WTC11 (cell line): ENCODE measurements at regions not wholly inside any gene's neighbourhood (a gene's known extent, or its start where the extent isn't known, plus 50 kb on each side); places are given as distances from the start of the nearest gene placed in this dataset.

Source experiments
- ATAC-seq: fragments of 200-7000 bp; cut with Tn5 transposase; 2 replicates; pipeline ENCODE4 v1.10.0; 2021; ENCODE audit warnings: mild to moderate bottlenecking, moderate library complexity
- CTCF ChIA-PET: fragments of 300-600 bp; sonication (Branson Sonifier 250); formaldehyde crosslinking; loops from one replicate; lab custom pipeline; 2021; ENCODE audit warnings: antibody characterized with exemption; lab: Charles Lee
- POLR2A ChIA-PET: fragments of 350-600 bp; sonication (Branson Sonifier 250); formaldehyde crosslinking; loops from one replicate; lab custom pipeline; 2021; ENCODE audit warnings: antibody characterized with exemption; lab: Charles Lee
- DNase-seq: peaks from one replicate; pipeline ENCODE4 v3.0.0; 2021; ENCODE audit warnings: low spot score
- H3K27ac Mint-ChIP-seq: 2 replicates; pipeline ENCODE4 v1.8.0; 2021; ENCODE audit warnings: mixed read lengths
- H3K27me3 Mint-ChIP-seq: 2 replicates; pipeline ENCODE4 v1.8.0; 2021; ENCODE audit warnings: low read depth, mild to moderate bottlenecking, moderate library complexity, mixed read lengths
- H3K36me3 Mint-ChIP-seq: 2 replicates; pipeline ENCODE4 v1.8.0; 2021; ENCODE audit warnings: mixed read lengths
- H3K4me1 Mint-ChIP-seq: 2 replicates; pipeline ENCODE4 v1.8.0; 2022; ENCODE audit warnings: mixed read lengths
- H3K4me3 Mint-ChIP-seq: 2 replicates; pipeline ENCODE4 v1.8.0; 2021; ENCODE audit warnings: mild to moderate bottlenecking, moderate library complexity, mixed read lengths
- H3K9me3 Mint-ChIP-seq: 2 replicates; pipeline ENCODE4 v1.8.0; 2021; ENCODE audit warnings: mixed read lengths
- ATF2 ChIP-seq: sonication (generic); formaldehyde crosslinking; IDR thresholded peaks from 2 replicates; pipeline ENCODE4 v1.8.1; 2022; ENCODE audit warnings: low read depth, missing genetic modification reagents, borderline replicate concordance
- CDX4 ChIP-seq: fragments of 250-450 bp; sonication (Bioruptor Pico); IDR thresholded peaks from 2 replicates; pipeline ENCODE4 v1.9.0; 2021; ENCODE audit warnings: moderate library complexity, mild to moderate bottlenecking, inconsistent platforms, borderline replicate concordance
- CTCF ChIP-seq: fragments of 200-600 bp; IDR thresholded peaks from 2 replicates; pipeline ENCODE4 v1.8.0; 2022; ENCODE audit warnings: antibody characterized with exemption
- E2F1 ChIP-seq: sonication (generic); formaldehyde crosslinking; IDR thresholded peaks from 2 replicates; pipeline ENCODE4 v1.8.0; 2022; ENCODE audit warnings: mild to moderate bottlenecking, missing genetic modification reagents
- ETV6 ChIP-seq: sonication (generic); formaldehyde crosslinking; IDR thresholded peaks from 2 replicates; pipeline ENCODE4 v1.8.1; 2022; ENCODE audit warnings: mild to moderate bottlenecking, missing genetic modification reagents
- FOXJ3 ChIP-seq: sonication (generic); formaldehyde crosslinking; IDR thresholded peaks from 2 replicates; pipeline ENCODE4 v1.9.0; 2021; ENCODE audit warnings: missing genetic modification reagents, mild to moderate bottlenecking, borderline replicate concordance
- GABPB1 ChIP-seq: sonication (generic); formaldehyde crosslinking; IDR thresholded peaks from 2 replicates; pipeline ENCODE4 v1.8.1; 2023; ENCODE audit warnings: mild to moderate bottlenecking, missing genetic modification reagents
- HMGXB4 ChIP-seq: sonication (generic); formaldehyde crosslinking; IDR thresholded peaks from 2 replicates; pipeline ENCODE4 v1.8.1; 2023; ENCODE audit warnings: mild to moderate bottlenecking, moderate library complexity, missing genetic modification reagents
- NFATC4 ChIP-seq: fragments of 250-450 bp; sonication (Bioruptor Pico); IDR thresholded peaks from 2 replicates; pipeline ENCODE4 v1.9.0; 2021; ENCODE audit warnings: mild to moderate bottlenecking
- NFE2L1 ChIP-seq: sonication (generic); formaldehyde crosslinking; IDR thresholded peaks from 2 replicates; pipeline ENCODE4 v1.8.1; 2023; ENCODE audit warnings: missing genetic modification reagents
- OVOL2 ChIP-seq: fragments of 250-450 bp; sonication (Bioruptor Pico); IDR thresholded peaks from 2 replicates; pipeline ENCODE4 v1.9.0; 2021; ENCODE audit warnings: mild to moderate bottlenecking, borderline replicate concordance
- USF1 ChIP-seq: sonication (generic); formaldehyde crosslinking; IDR thresholded peaks from 2 replicates; pipeline ENCODE4 v1.8.0; 2022; ENCODE audit warnings: mild to moderate bottlenecking, missing genetic modification reagents
- ZMAT4 ChIP-seq: fragments of 250-450 bp; sonication (Bioruptor Pico); IDR thresholded peaks from 2 replicates; pipeline ENCODE4 v1.9.0; 2021; ENCODE audit warnings: mild to moderate bottlenecking
- ZNF121 ChIP-seq: sonication (generic); formaldehyde crosslinking; IDR thresholded peaks from 2 replicates; pipeline ENCODE4 v1.8.0; 2023; ENCODE audit warnings: missing genetic modification reagents
- ZNF138 ChIP-seq: sonication (generic); formaldehyde crosslinking; conservative IDR thresholded peaks from 2 replicates; pipeline ENCODE4 v1.8.1; 2022; ENCODE audit warnings: mild to moderate bottlenecking, moderate library complexity, missing genetic modification reagents
- ZNF232 ChIP-seq: sonication (generic); formaldehyde crosslinking; IDR thresholded peaks from 2 replicates; pipeline ENCODE4 v1.8.0; 2022; ENCODE audit warnings: mild to moderate bottlenecking, missing genetic modification reagents
- ZNF281 ChIP-seq: sonication (generic); formaldehyde crosslinking; IDR thresholded peaks from 2 replicates; pipeline ENCODE4 v1.8.0; 2023; ENCODE audit warnings: mild to moderate bottlenecking, missing genetic modification reagents
- ZNF512 ChIP-seq: sonication (generic); formaldehyde crosslinking; IDR thresholded peaks from 2 replicates; pipeline ENCODE4 v1.8.1; 2022; ENCODE audit warnings: missing genetic modification reagents, borderline replicate concordance
- ZNF532 ChIP-seq: fragments of 250-450 bp; sonication (Bioruptor Pico); IDR thresholded peaks from 2 replicates; pipeline ENCODE4 v1.9.0; 2021; ENCODE audit warnings: mild to moderate bottlenecking, borderline replicate concordance
- ZNF671 ChIP-seq: fragments of 250-450 bp; sonication (Bioruptor Pico); IDR thresholded peaks from 2 replicates; pipeline ENCODE4 v1.8.0; 2021; ENCODE audit warnings: mild to moderate bottlenecking

- CTCF ChIA-PET, result interaction anchor here (1.1 kb wide), 1 partner anchor 36 kb away, joined by 5 read pairs; no protein-coding TSS in a partner anchor
- Mint-ChIP-seq H3K27me3 (no peaks in the 10 kb centered on the region), H3K27ac (peak overlapping the region; percentile 97)
- TF ChIP-seq ZNF512 (CRISPR knock-in tag) (no peak), CTCF (no peak), ZNF232 (no peak), GABPB1 (CRISPR knock-in tag) (no peak), HMGXB4 (CRISPR knock-in tag) (no peak), NFE2L1 (CRISPR knock-in tag) (peak; percentile 98), FOXJ3 (no peak), ZNF671 (CRISPR knock-in tag) (no peak), ZNF138 (CRISPR knock-in tag) (no peak), OVOL2 (no peak), USF1 (CRISPR knock-in tag) (no peak), ATF2 (CRISPR knock-in tag) (no peak), ZNF121 (no peak), ETV6 (CRISPR knock-in tag) (no peak), NFATC4 (CRISPR knock-in tag) (no peak), E2F1 (CRISPR knock-in tag) (no peak), CDX4 (CRISPR knock-in tag) (no peak), ZMAT4 (CRISPR knock-in tag) (no peak), ZNF281 (CRISPR knock-in tag) (no peak), ZNF532 (CRISPR knock-in tag) (peak; percentile 5; the same call in 1 of the 2 replicates)
Measured at GRCh38 chr1:229191066-229191674, 79.7 kb upstream of the RAB4A start.

More at GRCh38 chr1:229191066-229191674, 79.7 kb upstream of the RAB4A start:
- Mint-ChIP-seq H3K36me3 (no peaks in the 10 kb centered on the region), H3K4me3 (no peak overlapping the region), H3K4me1 (peaks cover 43% of the 10 kb centered on the region), H3K9me3 (peaks cover 4% of the 10 kb centered on the region; the same call in 1 of the 2 replicates)
- peak; percentile 85 for ATAC-seq
- POLR2A ChIA-PET, result no interaction called here
- DNase-seq, result peak; percentile 39
